GM21737 (cell line): ENCODE measurements at regions not wholly inside any gene's neighbourhood (a gene's known extent, or its start where the extent isn't known, plus 50 kb on each side); places are given as distances from the start of the nearest gene placed in this dataset.
"Not testable (repeated sequence)": the region's sequence is repeated elsewhere in the genome, so short reads cannot be mapped to it uniquely, and the experiment has no call there.

Experiments
- ATAC-seq: cut with Tn5 transposase; IDR thresholded peaks from one replicate; pipeline ENCODE4 v1.9.1; 2021; ENCODE audit warnings: mild to moderate bottlenecking, moderate library complexity; ENCODE audit not compliant: unreplicated experiment

GRCh38 chr20:7147220-7147601 is 379.7 kb downstream of the BMP2 start:
- ATAC-seq, result no peak

- ATAC-seq, result no peak
Measured at GRCh38 chr20:7151676-7152470, 384.4 kb downstream of the BMP2 start.

- no peak for ATAC-seq
Measured at GRCh38 chr20:7155282-7155681, 387.8 kb downstream of the BMP2 start.

GRCh38 chr20:7155794-7156193 is 388.3 kb downstream of the BMP2 start:
- no peak for ATAC-seq

GRCh38 chr20:7159903-7160302 is 392.4 kb downstream of the BMP2 start:
- ATAC-seq, result no peak

DNA sequence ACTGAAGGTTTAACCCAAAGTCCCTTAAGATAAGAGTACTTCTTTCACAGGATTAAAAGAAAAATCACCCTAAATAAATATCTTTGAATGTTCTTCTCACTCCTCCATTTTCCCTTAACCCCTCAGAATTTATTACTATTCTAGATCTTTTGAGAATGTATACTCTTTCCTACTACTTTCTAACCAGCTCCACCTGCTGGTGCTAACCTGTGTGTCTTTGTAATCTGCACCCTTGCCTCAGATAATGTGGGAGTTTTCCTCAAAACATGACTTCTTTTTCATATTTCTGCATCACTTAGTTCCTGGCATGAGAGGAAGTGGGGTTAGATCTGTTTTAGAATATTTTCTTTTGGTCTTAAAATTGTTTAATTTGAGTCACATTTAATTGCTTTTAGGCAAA is 394.2 kb downstream of the BMP2 start:
- no peak for ATAC-seq

GRCh38 chr20:7171911-7172310 is 404.4 kb downstream of the BMP2 start:
- ATAC-seq, result no peak

DNA sequence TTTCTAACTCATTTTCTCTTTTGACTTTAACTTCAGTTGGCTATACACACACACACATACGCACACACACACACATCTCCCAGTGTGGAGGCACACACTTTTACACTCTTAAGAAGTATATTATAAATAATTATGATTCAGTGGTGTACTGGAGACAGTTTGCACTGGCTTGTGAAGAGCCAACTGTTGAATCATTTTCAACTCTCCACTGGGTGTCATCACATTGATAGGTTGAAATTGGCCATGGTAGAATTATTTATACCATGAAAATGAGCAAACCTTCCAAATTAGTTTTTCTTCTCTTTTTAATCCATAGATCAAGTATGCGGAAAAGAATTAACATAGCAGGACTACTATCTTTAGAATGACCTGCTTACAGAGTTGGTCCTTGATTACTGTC is 407.1 kb downstream of the BMP2 start:
- no peak for ATAC-seq

DNA sequence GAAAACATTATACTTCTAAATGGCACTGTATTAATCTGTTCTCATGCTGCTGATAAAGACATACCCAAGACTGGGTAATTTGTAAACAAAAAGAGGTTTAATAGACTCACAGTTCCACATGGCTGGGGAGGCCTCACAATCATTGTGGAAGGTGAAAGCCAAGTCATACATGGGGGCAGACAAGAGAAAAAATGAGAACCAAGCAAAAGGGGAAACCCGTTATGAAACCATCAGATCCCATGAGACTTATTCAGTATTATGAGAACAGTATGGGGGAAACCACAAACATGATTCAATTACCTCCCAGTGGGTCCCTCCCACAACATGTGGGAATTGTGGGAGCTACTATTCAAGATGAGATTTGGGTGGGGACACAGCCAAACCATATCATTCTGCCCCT is 408.3 kb downstream of the BMP2 start:
- ATAC-seq, result not testable (repeated sequence)

DNA sequence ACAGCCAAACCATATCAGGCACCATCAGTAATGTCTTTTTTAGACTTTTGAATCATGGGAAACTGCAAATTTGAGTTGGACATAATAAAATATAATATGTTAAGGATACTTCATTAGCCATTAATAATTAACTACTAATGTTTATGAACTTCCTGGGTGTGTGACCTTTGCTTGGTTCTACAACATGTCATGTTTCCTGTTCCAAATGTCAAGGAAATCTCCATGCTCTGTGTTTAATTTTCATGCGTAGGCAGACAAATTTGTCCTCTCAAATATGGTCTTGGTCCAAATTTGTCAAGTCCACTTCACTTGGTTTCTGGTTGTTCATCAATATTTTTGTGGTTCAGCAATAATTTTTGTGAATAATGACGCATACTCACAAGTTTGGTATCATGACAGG is 410.5 kb downstream of the BMP2 start:
- ATAC-seq, result no peak

- ATAC-seq, result no peak
Measured at GRCh38 chr20:7180256-7181045, 413.0 kb downstream of the BMP2 start.

- no peak for ATAC-seq
Measured at GRCh38 chr20:7189231-7189630, 421.7 kb downstream of the BMP2 start.

DNA sequence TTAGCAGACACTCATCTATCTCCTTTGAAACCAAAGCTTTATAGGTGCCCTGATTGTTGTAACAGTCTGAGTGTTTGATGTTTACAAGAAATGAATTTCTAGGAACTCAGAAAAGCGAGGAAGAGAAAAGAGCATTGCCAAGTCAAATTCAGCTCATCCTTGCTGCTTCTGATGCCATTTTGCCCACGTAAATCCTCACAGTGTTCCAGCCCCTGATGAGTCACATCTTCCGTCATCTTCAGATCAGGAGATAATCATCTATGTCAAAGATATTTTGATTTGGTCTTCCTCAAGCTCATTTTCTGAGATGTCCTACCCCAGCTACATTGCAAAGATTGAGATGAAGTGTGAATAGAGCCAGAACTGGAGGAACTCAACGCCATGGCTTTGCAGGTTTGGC is 426.2 kb downstream of the BMP2 start:
- no peak for ATAC-seq

DNA sequence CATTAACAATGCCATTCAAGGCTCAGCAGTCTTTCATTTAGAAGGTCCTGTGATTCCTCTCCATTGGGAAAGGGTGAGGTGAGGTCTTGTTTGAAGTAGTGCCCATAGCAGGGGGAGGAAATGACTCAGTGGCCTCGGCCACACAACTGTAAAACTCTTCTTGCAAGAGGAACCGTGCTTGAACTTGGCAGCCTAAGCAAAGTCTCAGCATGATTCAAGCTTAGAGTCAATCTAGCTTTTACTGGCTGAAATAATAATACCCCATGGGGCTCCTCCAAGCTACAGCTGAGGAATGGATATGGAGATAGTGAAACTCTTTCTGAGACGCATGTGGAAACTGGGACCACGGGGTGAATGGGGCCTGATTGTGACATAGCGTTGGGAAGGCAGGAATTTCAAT is 428.2 kb downstream of the BMP2 start:
- no peak for ATAC-seq

DNA sequence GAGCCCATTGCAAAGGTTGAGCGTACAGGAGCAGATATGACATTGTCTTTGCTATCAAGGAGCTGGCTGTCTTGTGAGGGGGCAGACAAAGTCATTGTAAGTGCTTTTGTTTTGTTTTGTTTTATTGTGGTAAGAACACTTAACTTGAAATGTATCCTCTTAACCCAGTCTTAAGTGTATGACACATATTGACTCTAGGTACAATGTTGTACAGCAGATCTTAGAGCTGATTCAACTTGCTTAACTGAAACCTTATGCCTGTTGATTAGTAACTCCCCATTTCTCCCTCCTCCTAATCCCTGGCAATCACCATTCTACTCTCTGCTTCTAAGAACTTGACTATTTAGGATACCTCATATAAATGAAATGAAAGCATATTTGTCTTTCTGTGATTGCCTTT is 429.0 kb downstream of the BMP2 start:
- no peak for ATAC-seq

GRCh38 chr20:7199861-7200260 is 432.4 kb downstream of the BMP2 start:
- ATAC-seq, result no peak

- ATAC-seq, result no peak
Measured at GRCh38 chr20:7207186-7207798, 439.8 kb downstream of the BMP2 start.

GRCh38 chr20:7210910-7211309 is 443.4 kb downstream of the BMP2 start:
- ATAC-seq, result no peak

- no peak for ATAC-seq
Measured at GRCh38 chr20:7214081-7214740, 446.7 kb downstream of the BMP2 start.

DNA sequence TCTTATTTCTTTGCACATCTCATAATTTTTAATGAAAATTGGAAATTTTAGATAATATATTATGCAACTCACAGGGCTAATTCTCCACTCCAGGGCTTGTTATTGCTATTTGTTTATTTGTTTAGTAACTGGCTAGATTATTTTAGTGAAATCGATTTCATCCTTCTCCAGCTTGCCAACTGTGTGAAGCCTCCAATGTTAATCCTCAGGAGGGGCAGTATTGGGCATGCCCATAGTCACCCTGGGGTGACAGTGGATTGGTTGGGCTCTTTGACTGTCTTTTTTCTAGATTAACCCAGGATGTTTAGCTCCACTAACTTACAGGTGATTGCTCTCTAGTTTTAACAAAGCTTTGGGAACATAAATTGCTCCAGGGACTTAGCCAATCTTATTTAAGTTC is 450.1 kb downstream of the BMP2 start:
- ATAC-seq, result no peak

- no peak for ATAC-seq
Measured at GRCh38 chr20:7220755-7221154, 453.3 kb downstream of the BMP2 start.
